ENCODE measurements at regions not wholly inside any gene's neighbourhood (a gene's known extent, or its start where the extent isn't known, plus 50 kb on each side); places are given as distances from the start of the nearest gene placed in this dataset.

DNA sequence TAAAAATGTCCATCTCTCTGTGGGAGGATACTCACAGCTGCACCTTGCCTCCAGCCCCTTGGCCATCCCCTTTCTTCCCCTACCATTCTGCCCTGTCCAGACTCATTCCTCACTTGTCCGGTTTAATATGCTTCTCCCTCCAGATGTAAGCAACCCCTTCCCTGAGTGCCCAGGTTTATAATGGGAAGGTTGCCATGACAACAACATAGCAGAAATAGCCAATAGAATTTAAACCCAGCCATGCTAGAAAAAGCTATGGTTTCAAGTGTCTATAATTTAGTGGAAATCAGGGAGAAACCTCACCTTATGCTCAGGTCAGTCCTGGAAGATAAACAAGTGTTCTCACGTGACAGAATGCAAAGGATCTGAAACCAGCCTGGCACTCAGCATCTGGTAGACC lies 196.0 kb upstream of the FZD8 start:
- TF ChIP-seq CTCF (IDR thresholded peaks at IDR 0.05; ENCODE audit: insufficient read depth, low read depth, low read length) (no peak), EZH2 (IDR thresholded peaks at IDR 0.05; ENCODE audit: insufficient read depth, low read length) (no peak)

Data from astrocyte (in vitro differentiated cells and primary cell).